ENCODE measurements at regions not wholly inside any gene's neighbourhood (a gene's known extent, or its start where the extent isn't known, plus 50 kb on each side); places are given as distances from the start of the nearest gene placed in this dataset.

DNA sequence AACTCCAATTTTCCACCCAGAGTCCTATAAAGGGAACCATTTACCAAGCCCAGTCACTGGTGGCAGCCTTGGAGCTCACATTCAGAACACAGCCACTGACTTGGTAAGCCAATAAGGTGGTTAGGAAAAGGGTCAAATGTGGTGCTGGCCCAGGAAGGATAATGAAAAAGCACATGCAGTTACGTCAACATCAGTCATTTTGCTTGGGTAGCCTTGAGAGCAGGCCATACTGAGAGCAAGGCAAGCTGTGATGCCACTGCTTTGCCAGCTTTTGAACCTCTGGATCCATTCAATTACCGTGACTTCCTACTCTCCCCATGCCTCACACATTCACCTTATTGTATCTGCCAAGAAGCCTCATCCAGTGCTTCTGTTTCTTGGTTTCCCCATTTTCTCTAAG is 253.6 kb downstream of the OPA1 start:
- Histone ChIP-seq H3K23ac (ENCODE audit: low read length) (no peak overlapping the region), H3K79me1 (ENCODE audit: low read length) (peaks cover 6% of the 10 kb centered on the region), H4K8ac (ENCODE audit: low read depth, low read length) (no peak overlapping the region), H4K12ac (ENCODE audit: low read depth, low read length) (no peak overlapping the region), H3K27ac (ENCODE audit: low read depth, low read length) (no peak overlapping the region), H3K9me3 (ENCODE audit: insufficient read depth, low read depth, low read length) (no peaks in the 10 kb centered on the region), H2AFZ (ENCODE audit: insufficient read depth, low read length, poor library complexity) (no peak overlapping the region), H3K9ac (ENCODE audit: low read length) (no peak overlapping the region), H3K36me3 (ENCODE audit: control insufficient read depth in 1 of 2, insufficient read depth in 2 of 2, low read length in 2 of 2) (no peaks in the 10 kb centered on the region), H2BK5ac (ENCODE audit: low read depth, low read length, poor library complexity) (no peak overlapping the region), H3K18ac (ENCODE audit: low read length) (no peak overlapping the region), H3K79me2 (ENCODE audit: control insufficient read depth, insufficient read depth, low read length, poor library complexity) (no peaks in the 10 kb centered on the region), H2AK5ac (ENCODE audit: low read length) (no peak overlapping the region), H2BK12ac (ENCODE audit: low read length) (peak overlapping the region; percentile 17), H3K27me3 (ENCODE audit: insufficient read depth, low read length) (no peaks in the 10 kb centered on the region), H3K4me1 (ENCODE audit: control insufficient read depth in 1 of 2, insufficient read depth in 2 of 2, low read length in 2 of 2) (peaks cover 9 to 10% of the 10 kb centered on the region in 2 experiments), H3K14ac (ENCODE audit: low read length) (no peak overlapping the region), H4K91ac (ENCODE audit: low read depth, low read length) (no peak overlapping the region), H3K4ac (ENCODE audit: low read depth, low read length) (no peak overlapping the region), H3K4me3 (ENCODE audit: low read depth, low read length) (no peak overlapping the region), H3K4me2 (ENCODE audit: low read length) (no peak overlapping the region), H2BK120ac (ENCODE audit: insufficient read depth, low read length, poor library complexity) (no peak overlapping the region)
- WGBS (ENCODE audit: extremely low coverage, insufficient coverage, insufficient read length): no CpG with 5 or more reads among the region's 2 CpGs
- DNase-seq: no peak

DNA sequence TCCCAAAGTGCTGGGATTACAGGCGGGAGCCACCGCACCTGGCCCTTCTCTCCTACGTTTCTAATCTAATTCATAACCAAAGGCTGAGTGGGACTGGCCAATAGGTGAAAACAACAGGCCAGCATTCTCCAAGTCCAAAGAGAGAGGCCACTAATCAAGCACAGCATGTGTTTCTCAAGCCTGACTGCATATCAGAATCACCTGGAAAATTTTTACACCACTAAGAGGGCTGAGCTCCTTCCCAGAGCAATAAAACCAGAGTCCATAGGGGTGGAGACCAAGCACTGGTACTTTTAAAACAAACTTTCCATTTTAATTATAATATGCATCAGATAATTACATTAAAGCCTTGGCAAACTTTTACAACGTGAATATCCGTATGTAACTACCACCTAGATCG is 254.4 kb downstream of the OPA1 start:
- no peak overlapping the region for H3K18ac ChIP-seq (ENCODE audit: low read length)
- no peak overlapping the region for H3K23ac ChIP-seq (ENCODE audit: low read length)
- H3K36me3 ChIP-seq (ENCODE audit: control insufficient read depth in 1 of 2, insufficient read depth in 2 of 2, low read length in 2 of 2): no peaks in the 10 kb centered on the region
- H3K14ac ChIP-seq (ENCODE audit: low read length): no peak overlapping the region
- no peak overlapping the region for H2AK5ac ChIP-seq (ENCODE audit: low read length)
- no peak for DNase-seq
- H3K4me1 ChIP-seq (ENCODE audit: control insufficient read depth in 1 of 2, insufficient read depth in 2 of 2, low read length in 2 of 2): peaks cover 4 to 10% of the 10 kb centered on the region in 2 experiments
- H2BK120ac ChIP-seq (ENCODE audit: insufficient read depth, low read length, poor library complexity): no peak overlapping the region
- no peak overlapping the region for H3K9ac ChIP-seq (ENCODE audit: low read length)
- H2BK12ac ChIP-seq (ENCODE audit: low read length): no peak overlapping the region
- peaks cover 6% of the 10 kb centered on the region for H3K79me1 ChIP-seq (ENCODE audit: low read length)
- H3K9me3 ChIP-seq (ENCODE audit: insufficient read depth, low read depth, low read length): no peaks in the 10 kb centered on the region
- no peak overlapping the region for H3K27ac ChIP-seq (ENCODE audit: low read depth, low read length)
- no peak overlapping the region for H3K4me2 ChIP-seq (ENCODE audit: low read length)
- no peak overlapping the region for H2AFZ ChIP-seq (ENCODE audit: insufficient read depth, low read length, poor library complexity)
- H4K91ac ChIP-seq (ENCODE audit: low read depth, low read length): no peak overlapping the region
- no peak overlapping the region for H3K4me3 ChIP-seq (ENCODE audit: low read depth, low read length)
- no peak overlapping the region for H3K4ac ChIP-seq (ENCODE audit: low read depth, low read length)
- H3K27me3 ChIP-seq (ENCODE audit: insufficient read depth, low read length): no peaks in the 10 kb centered on the region
- H3K79me2 ChIP-seq (ENCODE audit: control insufficient read depth, insufficient read depth, low read length, poor library complexity): no peaks in the 10 kb centered on the region
- H2BK5ac ChIP-seq (ENCODE audit: low read depth, low read length, poor library complexity): no peak overlapping the region
- H4K12ac ChIP-seq (ENCODE audit: low read depth, low read length): no peak overlapping the region
- H4K8ac ChIP-seq (ENCODE audit: low read depth, low read length): no peak overlapping the region
- no CpG with 5 or more reads among the region's 6 CpGs for WGBS (ENCODE audit: extremely low coverage, insufficient coverage, insufficient read length)

DNA sequence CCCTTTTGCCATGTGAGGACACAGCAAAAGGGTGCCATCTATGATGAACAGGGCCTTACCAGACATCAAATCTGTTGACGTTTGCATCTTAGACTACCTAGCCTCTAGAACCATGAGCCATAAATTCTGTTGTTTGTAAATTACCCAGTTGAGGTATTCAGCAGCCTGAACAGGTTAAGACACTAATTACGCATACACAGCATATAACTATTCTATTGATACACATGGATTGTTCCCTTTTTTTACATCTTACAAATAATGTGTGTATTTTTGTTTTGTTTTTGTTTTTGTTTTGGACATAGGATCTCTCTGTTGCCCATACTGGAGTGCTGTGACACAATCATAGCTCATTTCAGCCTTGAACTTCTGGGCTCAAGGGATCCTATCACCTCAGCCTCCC is 255.5 kb downstream of the OPA1 start:
- Histone ChIP-seq H3K18ac (ENCODE audit: low read length) (no peak overlapping the region), H3K79me1 (ENCODE audit: low read length) (peaks cover 5% of the 10 kb centered on the region), H3K14ac (ENCODE audit: low read length) (no peak overlapping the region), H3K23ac (ENCODE audit: low read length) (no peak overlapping the region), H4K12ac (ENCODE audit: low read depth, low read length) (no peak overlapping the region), H3K36me3 (ENCODE audit: control insufficient read depth in 1 of 2, insufficient read depth in 2 of 2, low read length in 2 of 2) (no peaks in the 10 kb centered on the region), H3K4me2 (ENCODE audit: low read length) (no peak overlapping the region), H2BK120ac (ENCODE audit: insufficient read depth, low read length, poor library complexity) (no peak overlapping the region), H4K91ac (ENCODE audit: low read depth, low read length) (no peak overlapping the region), H3K79me2 (ENCODE audit: control insufficient read depth, insufficient read depth, low read length, poor library complexity) (no peaks in the 10 kb centered on the region), H3K4me3 (ENCODE audit: low read depth, low read length) (no peak overlapping the region), H2BK12ac (ENCODE audit: low read length) (no peak overlapping the region), H3K9me3 (ENCODE audit: insufficient read depth, low read depth, low read length) (no peaks in the 10 kb centered on the region), H3K4me1 (ENCODE audit: control insufficient read depth in 1 of 2, insufficient read depth in 2 of 2, low read length in 2 of 2) (peaks cover 2 to 6% of the 10 kb centered on the region in 2 experiments), H3K4ac (ENCODE audit: low read depth, low read length) (no peak overlapping the region), H2AK5ac (ENCODE audit: low read length) (no peak overlapping the region), H2AFZ (ENCODE audit: insufficient read depth, low read length, poor library complexity) (no peak overlapping the region), H2BK5ac (ENCODE audit: low read depth, low read length, poor library complexity) (no peak overlapping the region), H4K8ac (ENCODE audit: low read depth, low read length) (no peak overlapping the region), H3K9ac (ENCODE audit: low read length) (no peak overlapping the region), H3K27ac (ENCODE audit: low read depth, low read length) (no peak overlapping the region), H3K27me3 (ENCODE audit: insufficient read depth, low read length) (no peaks in the 10 kb centered on the region)
- no CpG with 5 or more reads among the region's 2 CpGs for WGBS (ENCODE audit: extremely low coverage, insufficient coverage, insufficient read length)
- DNase-seq: no peak

DNA sequence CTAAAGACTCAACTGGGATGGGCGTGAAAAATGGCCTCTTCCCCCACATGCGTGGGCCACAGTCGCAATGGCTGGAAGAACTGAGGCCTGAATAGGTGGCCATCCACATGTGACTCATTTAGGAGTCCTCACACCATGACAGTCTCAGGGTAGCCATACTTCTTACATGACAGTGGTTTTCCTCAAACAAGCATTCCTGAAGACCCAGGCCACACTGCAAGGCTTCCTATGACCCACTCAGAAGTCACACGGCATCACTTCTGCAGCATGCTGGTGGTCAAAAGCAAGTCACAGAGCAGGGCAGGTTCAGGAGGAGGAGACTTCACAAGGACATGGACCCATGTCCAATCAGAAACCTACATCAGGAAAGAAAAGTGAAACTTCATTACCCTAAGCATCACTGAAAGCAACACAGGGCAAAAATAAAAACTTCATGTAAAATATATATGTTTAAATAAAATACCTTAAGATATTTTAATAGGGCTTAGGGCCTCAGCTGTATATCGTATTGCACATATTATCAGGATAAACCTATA is 257.1 kb downstream of the OPA1 start:
- Histone ChIP-seq H3K27me3 (ENCODE audit: insufficient read depth, low read length) (no peaks in the 10 kb centered on the region), H3K4ac (ENCODE audit: low read depth, low read length) (no peak overlapping the region), H3K36me3 (ENCODE audit: control insufficient read depth in 1 of 2, insufficient read depth in 2 of 2, low read length in 2 of 2) (no peaks in the 10 kb centered on the region), H3K4me1 (ENCODE audit: control insufficient read depth in 1 of 2, insufficient read depth in 2 of 2, low read length in 2 of 2) (peaks cover 4 to 9% of the 10 kb centered on the region in 2 experiments), H4K12ac (ENCODE audit: low read depth, low read length) (no peak overlapping the region), H2BK120ac (ENCODE audit: insufficient read depth, low read length, poor library complexity) (no peak overlapping the region), H3K14ac (ENCODE audit: low read length) (no peak overlapping the region), H3K27ac (ENCODE audit: low read depth, low read length) (no peak overlapping the region), H3K23ac (ENCODE audit: low read length) (no peak overlapping the region), H3K18ac (ENCODE audit: low read length) (no peak overlapping the region), H3K4me2 (ENCODE audit: low read length) (no peak overlapping the region), H3K79me1 (ENCODE audit: low read length) (peaks cover 6% of the 10 kb centered on the region), H3K9me3 (ENCODE audit: insufficient read depth, low read depth, low read length) (no peaks in the 10 kb centered on the region), H4K91ac (ENCODE audit: low read depth, low read length) (no peak overlapping the region), H2BK5ac (ENCODE audit: low read depth, low read length, poor library complexity) (no peak overlapping the region), H2BK12ac (ENCODE audit: low read length) (no peak overlapping the region), H3K4me3 (ENCODE audit: low read depth, low read length) (no peak overlapping the region), H3K79me2 (ENCODE audit: control insufficient read depth, insufficient read depth, low read length, poor library complexity) (no peaks in the 10 kb centered on the region), H4K8ac (ENCODE audit: low read depth, low read length) (no peak overlapping the region), H3K9ac (ENCODE audit: low read length) (no peak overlapping the region), H2AK5ac (ENCODE audit: low read length) (no peak overlapping the region), H2AFZ (ENCODE audit: insufficient read depth, low read length, poor library complexity) (no peak overlapping the region)
- no CpG with 5 or more reads among the region's 5 CpGs for WGBS (ENCODE audit: extremely low coverage, insufficient coverage, insufficient read length)
- DNase-seq: no peak
